ENCODE measurements at regions not wholly inside any gene's neighbourhood (a gene's known extent, or its start where the extent isn't known, plus 50 kb on each side); places are given as distances from the start of the nearest gene placed in this dataset.

- DNase-seq: no peak
These were observed 59.5 kb downstream of the ZIC5 start for GRCh38 chr13:99911965-99912566.

- no peak for DNase-seq
These were observed 60.2 kb downstream of the ZIC5 start for GRCh38 chr13:99911069-99911964.

GRCh38 chr13:99909836-99910619 is 61.5 kb downstream of the ZIC5 start:
- DNase-seq: no peak

DNA sequence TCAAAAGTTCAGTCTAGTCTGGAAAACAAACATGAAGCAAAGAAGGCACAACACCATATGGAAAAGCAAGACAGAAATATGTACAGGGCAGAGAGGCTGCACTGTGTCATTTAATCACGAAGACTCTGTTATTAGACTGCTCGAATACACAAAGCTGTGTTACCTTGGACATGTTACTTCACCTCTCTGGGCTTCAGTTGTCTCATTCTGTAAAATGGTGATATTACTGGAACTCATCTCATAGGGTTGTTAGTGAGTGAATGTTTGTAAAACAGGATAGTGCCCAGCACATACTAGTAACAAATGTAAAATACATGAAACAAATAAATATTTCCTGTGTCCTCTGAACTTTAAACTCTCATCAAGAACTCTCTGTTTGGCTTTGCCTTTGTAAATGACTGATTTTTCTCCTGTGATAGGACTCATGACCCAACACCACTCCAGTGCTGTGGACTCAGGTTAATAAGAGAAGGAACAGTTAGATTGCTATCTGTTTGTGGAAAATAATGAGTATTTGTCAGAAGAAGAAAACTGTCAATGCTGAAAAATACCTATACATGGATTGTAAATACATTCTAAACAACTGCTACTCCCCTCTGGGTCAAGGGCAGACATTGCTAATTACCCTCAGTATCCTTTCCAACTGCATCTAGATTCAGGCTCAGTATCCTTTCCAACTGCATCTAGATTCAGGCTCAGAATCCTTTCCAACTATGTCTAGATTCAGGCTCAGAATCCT is 62.3 kb downstream of the ZIC5 start:
- DNase-seq: no peak

DNA sequence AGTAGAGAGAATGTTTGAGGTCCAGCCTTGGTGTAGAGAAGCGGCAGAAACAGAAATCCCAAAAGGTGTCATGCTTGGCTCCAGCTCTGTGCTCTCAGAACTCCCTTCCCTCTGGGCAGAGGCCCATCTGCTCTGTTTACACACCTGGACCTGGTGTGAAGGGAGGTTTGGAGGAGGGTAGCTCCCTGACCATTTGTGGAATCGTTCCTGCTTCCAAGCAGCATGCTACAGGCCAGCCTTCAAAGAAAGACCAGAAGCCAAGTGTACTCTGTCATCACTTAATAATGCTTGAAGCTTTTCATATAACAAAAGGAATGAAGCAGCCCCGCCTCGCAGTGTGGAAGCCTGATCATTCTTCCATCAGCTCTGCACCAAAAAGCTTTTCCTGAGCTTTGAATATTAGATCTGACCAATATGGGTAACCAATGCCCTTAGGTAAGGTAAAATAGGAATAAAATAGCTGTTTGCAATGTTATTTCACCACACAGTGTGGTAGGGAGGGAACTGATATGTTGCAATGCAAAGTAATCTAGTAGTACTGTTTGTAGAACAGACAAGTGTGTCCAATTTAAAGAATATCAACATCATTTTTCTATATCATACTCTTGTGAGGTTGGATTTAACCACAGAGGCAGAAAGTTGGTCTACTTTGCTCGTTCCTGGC is 63.3 kb downstream of the ZIC5 start:
- DNase-seq: no peak

- no peak for DNase-seq
These were observed 63.9 kb downstream of the ZIC5 start for GRCh38 chr13:99907627-99908026.

- no peak for DNase-seq
These were observed 64.5 kb downstream of the ZIC5 start for GRCh38 chr13:99907038-99907437.

GRCh38 chr13:99905814-99906213 is 65.8 kb downstream of the ZIC5 start:
- no peak for DNase-seq

DNA sequence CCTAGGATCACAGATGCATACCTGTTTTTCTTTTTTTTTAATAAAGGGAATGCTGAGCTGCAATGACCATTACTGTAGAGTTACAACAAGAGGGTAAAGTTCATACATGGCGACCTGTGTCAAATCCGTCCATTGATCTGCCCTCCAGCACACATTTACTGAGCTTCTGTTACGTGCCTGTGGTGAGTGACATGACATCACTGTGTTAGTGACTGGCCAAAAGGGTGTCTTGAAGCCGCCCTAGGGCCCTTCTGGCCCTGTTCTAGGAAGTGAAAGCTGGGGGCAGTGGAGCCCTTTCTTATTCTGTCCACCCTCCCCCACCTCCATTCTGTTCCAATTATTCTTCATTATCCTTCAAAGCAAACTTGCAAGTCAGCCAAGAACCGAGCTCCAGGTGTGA is 66.3 kb downstream of the ZIC5 start:
- DNase-seq: no peak

DNA sequence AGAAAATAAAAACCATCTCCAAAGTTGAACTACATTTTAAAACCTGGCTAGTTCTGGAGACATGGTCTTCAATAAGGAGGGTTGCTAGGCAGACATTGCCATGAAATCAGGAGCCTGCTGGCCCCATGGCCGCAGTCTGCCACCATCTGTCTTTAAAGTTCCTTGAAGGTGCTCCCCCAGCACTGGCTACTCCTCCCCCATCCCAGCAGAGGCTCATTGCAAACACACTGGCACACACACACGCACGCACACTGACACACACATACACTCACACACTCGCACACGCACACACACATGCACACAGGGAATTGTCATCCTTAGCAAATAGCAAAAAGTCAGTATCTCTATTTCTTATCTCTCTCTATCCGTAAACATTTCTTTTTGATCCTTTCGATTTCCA is 68.4 kb downstream of the ZIC5 start:
- DNase-seq: no peak

DNA sequence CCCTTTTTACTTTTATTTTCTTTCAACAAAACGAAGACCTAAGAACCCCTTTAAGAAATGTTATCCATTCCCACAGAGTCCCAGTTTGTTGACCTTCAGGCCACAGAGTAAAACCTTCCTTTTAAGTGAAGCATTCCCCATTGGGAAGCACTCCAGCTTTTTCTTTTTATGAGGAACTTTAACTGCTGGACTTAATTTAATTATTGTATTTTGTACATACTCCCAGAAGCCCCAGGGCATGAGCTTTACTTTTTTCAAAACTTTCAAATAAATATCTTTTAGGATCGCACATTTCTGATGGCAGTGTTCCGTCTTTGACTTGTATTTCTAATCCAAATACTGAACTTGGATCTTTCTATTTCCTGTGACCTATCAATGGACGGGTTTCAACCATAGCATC is 68.9 kb downstream of the ZIC5 start:
- no peak for DNase-seq

- no peak for DNase-seq
These were observed 70.6 kb downstream of the ZIC5 start for GRCh38 chr13:99900960-99901359.

- no peak for DNase-seq
These were observed 73.1 kb downstream of the ZIC5 start for GRCh38 chr13:99898421-99898820.

DNA sequence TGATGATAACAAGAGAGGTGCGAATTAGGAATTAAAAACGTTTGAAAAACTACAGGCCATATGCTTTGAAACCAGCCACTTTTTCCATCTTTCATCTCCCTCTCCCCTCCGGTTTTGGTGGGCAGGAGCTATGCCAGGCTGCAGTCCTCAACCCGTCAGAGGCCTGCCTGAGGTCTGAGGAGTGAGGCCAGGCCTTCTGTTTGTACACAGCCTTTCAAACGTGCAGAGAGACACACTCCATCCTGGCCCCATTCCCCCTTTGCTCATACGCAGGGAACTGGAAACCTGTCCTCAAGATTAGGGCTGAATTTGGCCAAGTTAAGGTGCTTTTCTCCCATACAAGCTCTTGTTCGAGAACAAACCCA is 74.5 kb downstream of the ZIC5 start:
- DNase-seq: no peak

DNA sequence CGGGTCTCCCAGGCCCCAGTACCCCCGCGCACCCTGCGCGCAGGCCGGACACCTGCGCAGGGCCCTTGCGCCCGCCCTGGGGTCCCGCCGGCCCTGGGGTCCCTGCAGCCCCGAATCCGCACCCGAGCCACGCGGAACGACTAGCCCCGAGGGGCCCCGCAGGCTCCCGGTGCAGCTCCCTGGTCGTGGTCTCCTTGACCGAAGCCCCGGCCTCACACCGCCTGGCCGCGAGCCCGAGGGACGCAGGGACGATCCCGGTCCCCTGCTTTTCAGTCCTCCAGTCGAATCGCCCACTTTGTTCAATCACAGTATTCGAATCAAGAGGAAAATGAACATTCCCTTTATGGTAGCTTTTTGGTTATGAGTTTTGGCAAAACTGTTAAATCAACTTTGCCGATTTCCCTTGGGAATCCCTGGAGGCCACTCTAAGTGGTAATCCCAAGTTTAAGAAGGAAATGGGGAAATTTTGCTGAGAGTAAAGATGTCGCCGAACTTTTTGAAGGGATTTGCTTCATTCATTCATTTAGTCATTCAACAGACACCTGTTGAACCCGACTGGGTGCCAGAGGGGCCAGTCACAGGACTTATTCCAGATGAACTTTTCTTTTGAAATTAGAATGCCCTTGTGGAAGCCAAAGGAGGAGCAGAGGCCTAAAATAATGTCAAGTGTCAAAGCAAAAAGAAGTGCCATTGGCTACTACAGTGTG is 75.0 kb downstream of the ZIC5 start:
- no peak for DNase-seq

- DNase-seq: no peak
These were observed 75.9 kb downstream of the ZIC5 start for GRCh38 chr13:99895444-99896368.

DNA sequence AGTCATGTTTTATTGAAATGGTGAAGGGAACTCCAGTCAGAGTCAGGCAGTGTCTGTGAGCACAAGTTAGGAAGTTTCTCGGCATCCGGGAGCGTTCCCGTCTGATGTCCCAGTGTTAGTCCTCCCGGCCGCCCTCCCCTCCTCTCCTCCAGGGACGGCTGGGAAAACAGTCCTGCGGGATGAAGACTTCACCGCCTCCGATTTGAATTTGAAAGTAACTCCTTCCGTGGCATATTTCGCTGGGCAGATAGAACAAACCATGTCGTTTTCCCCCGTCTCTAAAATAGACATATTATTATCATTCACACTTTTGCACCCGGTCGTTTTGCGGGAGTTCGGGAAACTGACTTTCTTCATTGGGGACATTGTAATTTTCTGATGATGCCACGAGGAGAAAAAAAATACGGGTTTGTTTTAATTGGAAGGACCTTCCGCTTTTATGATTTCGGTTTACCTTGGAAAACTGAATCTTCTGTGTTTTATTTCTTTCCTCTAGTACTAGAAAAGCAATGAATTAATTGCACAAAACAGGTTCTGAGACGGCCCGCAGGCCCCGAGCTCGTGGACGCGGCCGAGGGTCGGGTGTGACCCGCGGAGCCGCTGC is 76.6 kb downstream of the ZIC5 start:
- no peak for DNase-seq

DNA sequence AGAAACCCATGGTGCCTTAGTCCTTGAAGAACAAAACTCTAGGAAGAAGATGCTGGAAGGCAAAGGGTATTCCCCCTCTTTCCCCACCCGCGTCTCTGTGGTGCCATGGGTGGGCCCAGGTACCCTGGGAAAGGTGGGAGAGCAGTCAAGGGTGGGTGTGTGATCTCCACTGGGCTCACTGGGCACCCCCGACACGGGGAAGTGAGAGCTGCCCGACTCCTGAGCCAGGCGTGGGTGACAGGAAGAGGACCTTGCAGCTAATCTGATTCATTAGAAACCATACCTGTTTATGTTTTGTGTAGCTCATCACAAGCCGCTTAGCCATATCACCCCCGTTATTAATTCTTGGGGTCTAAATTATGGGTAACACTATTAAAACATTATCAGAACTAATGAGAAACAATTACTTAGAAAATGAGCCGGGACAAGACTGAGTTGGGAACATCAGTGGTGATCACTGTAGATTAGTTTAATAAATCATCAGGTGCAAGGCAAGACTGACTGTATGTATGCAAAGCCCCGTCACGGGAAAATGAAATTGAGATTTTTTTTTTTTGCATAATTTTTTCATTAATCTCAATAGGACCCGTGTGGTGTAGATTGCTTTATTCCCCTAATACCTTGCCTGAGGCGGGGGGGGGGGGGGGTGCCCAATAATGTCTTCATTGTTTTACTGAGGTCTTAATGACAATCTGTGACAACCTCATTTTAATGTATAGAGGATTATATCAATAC is 77.3 kb downstream of the ZIC5 start:
- no peak for DNase-seq

- DNase-seq: no peak
These were observed 78.0 kb downstream of the ZIC5 start for GRCh38 chr13:99893567-99893966.

Data from NCI-H2171 (cell line).